ENCODE measurements at regions not wholly inside any gene's neighbourhood (a gene's known extent, or its start where the extent isn't known, plus 50 kb on each side); places are given as distances from the start of the nearest gene placed in this dataset.
"Not testable (repeated sequence)": the region's sequence is repeated elsewhere in the genome, so short reads cannot be mapped to it uniquely, and the experiment has no call there.

GRCh38 chr2:15810477-15811150 is 129.7 kb upstream of the MYCN start:
- DNase-seq = no peak

DNA sequence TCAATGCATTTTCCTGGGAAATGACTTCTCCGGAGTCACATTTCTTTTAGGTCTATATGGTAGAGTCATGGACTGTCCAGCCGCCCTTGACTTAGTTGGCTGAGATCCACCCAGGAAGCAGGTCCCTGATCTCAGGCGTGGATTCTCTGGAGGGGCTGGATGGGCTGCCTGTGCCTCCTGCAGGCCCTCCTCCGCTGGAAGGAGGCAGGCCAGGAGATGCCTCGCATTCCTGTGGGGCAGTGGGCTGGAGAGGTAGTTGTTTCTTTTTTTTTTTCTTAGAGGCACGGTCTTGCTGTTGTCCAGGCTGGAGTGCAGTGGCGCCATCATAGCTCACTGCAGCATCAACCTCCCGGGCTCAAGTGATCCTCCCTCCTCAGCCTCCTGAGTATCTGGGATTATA is 129.0 kb upstream of the MYCN start:
- DNase-seq = no peak

- no peak for DNase-seq
Measured at GRCh38 chr2:15812187-15812780, 128.1 kb upstream of the MYCN start.

DNA sequence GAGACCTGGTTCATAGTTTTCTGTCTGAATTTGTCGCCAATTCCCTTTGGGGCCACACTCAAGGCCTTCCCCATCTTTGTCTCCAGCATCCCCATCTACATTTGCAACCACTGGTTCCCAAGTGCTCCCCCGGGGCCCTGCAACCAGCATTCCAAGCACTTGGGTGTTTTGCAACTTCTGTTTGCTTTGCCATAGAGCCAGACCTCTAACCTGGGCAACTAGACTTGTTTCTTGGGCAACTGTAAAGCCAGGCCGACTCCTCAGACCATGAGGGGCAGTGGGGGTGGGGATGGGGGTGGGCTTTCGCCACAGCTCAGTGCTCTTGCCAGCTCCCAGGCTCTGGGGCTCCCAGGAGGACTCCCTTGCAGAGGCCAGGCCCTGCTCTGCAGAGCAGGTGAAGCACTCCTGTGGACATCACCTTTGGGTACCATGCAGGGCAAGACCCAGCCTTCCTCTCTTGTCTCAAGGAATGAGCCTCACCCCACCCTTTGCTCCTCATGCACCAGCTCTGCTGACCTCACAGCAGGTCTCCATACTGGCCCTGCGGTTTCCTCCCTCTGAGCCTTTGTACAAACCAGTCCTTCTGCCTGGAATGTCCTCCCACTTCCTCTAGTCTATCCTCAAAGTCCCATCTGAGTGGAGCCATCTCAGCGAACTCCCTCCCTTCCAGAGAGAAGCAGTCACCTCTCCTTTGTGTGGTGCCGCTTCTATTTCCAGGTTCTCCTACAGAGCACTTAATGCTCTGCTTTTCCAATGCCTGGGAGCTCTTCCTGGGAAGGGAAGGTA is 126.7 kb upstream of the MYCN start:
- DNase-seq = no peak

DNA sequence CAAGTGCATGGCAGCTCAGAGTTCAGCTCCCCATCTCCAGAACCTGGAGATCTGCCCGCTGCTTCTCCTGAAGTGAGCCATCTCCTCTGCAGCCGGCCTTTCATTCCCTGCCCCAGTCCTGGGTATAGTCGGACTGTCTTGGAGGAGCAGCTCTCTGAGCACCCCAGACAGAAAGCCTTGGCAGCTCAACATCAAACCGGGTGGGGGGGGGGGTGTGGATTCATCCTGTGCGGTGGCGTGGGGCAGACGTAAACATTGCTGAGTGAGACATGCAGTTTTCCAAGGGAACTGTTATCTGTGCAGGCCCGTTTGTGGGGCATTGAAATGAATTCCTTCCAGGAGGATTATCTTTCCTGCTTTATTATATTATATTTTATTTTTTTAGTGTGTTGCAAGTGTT is 125.9 kb upstream of the MYCN start:
- no peak for DNase-seq

GRCh38 chr2:15814946-15815345 is 125.4 kb upstream of the MYCN start:
- DNase-seq = no peak

DNA sequence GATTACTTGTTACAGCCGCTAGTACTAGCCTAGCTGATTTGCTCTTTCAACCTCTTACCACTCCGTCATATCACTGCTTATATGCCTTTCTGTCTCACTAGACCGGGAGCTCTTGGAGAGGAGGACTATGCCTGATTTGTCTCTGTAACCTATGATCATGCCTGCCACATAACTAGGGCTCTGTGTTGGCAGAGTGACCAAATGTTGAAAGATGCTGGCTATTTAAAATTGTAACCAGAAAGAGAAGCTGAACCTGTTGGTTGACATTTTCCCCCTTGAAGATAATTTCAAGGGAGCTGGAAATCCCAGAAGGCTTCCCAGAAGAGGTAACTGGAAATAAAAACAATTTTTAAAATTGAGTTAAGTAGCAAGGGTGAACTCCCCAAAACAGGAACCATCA is 124.1 kb upstream of the MYCN start:
- DNase-seq = no peak

- DNase-seq = no peak
Measured at GRCh38 chr2:15816674-15817406, 123.5 kb upstream of the MYCN start.

- no peak for DNase-seq
Measured at GRCh38 chr2:15817748-15818147, 122.6 kb upstream of the MYCN start.

- DNase-seq = no peak
Measured at GRCh38 chr2:15818318-15818753, 122.0 kb upstream of the MYCN start.

GRCh38 chr2:15818881-15819280 is 121.5 kb upstream of the MYCN start:
- DNase-seq = no peak

DNA sequence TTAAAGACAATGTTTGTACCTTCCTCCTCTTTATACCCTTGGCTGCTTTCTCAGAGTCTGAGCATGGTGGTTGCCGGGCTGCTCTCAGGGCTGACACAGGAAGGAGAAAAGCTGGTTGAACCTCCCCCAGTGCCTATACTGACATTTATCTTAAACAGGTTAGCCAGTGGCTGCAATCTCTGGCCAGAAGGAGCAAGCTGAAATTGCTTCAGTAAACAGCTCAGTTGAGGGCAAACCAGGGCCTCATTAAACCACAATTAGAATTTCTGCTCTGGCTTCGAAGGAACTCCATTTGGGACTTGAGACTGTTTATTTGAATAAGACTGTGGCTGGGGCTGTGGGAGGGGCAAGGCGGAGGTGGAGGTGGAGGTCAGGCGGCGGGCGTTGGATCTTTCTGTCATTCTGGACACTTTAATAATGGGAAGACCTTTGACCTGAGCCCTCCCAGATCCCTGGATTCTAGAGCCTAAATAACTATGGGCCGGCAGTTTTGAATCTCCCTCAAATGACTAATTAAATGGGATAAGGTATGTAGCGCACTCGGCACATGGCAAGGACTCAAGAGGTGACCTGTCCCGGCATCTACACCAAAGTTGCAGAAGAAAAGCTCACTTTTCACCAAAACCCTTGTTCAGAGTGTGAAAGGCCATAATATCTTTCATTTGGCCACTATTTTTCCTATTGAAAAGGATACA is 120.6 kb upstream of the MYCN start:
- DNase-seq = no peak

DNA sequence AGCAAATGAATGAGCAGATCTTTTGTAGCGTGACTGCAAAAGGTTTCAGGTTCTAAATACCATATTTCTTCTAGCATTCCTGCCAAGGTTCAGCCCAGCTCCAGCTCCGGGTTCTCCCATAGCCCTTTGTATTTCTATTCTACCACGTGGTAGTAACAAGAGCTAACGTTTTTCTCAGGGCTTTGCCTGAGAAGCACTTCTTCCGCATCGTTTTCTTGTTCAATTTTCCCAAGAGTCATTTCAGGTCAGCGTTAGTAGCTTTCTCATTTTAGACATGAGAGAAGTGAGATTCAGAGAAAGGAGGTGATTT is 120.1 kb upstream of the MYCN start:
- DNase-seq = no peak

- no peak for DNase-seq
Measured at GRCh38 chr2:15820927-15821326, 119.4 kb upstream of the MYCN start.

DNA sequence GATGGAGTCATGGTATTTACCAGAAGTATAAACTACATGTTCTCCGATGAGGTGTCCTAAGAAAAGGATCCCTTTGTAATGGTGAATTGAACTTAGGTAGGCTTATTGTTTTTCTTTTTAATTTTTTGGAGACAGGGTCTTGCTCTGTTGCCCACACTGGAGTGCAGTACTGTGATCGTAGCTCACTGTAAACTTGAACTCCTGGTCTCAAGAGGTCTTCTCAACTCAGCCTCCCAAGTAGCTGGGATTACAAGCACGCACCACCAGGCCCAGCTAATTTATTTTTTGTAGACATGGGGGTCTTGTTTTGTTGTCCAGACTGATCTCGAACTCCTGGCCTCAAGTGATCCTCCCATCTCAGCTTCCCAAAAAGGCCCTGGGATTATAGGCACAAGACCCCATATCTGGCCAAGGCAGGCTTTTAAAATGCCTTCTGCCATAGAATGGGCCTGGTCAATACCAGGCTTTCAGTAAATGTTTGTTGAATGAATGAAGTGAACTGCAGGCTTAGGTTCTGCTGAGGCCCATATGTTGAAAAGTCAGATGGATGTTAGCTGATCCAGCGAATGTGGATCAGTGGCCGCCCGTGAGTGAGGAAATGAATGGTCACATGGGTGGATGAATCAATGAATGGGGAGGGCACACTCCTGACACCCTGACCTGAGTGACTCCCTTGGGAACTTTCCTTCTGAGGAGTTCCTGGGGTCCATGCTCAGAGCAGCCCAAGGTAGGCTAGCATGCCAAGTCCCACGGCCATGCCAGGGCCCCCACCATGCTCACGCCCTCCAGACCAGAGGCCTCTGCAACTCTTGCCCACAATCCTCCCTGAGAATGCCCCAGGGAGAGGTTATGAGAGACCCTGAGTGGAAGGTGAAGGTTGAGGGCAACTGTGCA is 118.0 kb upstream of the MYCN start:
- DNase-seq = no peak

GRCh38 chr2:15823459-15824396 is 116.6 kb upstream of the MYCN start:
- no peak for DNase-seq

DNA sequence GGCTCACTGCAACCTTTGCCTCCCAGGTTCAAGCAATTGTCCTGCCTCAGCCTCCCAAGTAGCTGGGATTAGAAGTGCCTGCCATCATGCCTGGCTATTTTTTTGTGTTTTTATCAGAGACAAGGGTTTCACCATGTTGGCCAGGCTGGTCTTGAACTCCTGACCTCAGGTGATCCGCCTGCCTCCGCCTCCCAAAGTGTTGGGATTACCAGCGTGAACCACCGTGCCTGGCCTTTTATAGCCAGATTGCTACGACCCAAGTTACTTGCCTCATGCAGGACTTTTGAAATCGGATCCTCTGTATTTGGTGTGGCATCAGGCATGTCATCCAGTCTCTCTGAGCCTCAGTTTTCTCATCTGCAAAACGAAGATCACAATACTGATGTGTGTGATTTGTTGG is 115.9 kb upstream of the MYCN start:
- DNase-seq = not testable (repeated sequence)

- no peak for DNase-seq
Measured at GRCh38 chr2:15825276-15825980, 114.9 kb upstream of the MYCN start.

DNA sequence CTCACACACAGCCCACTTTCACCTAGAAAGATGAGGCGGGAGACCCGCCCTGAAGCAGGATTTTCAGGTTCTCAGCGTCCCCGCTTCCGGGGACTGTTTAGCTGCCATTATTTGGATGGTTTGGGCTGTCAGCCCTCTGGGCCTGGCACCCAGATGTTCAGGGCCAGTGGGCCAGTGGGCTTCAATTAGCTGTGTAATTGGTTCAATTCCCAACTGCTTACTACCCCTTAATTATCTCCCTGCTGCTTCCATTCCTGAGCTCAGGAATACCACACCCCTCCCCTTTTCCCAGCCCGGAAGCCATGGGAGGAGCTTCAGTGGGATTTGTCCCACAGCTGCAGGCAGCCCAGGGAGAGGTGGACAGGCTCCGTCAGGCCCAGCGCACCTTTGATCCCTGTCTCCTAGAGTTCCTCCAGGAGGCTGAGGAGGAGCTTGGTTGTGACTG is 114.1 kb upstream of the MYCN start:
- DNase-seq = no peak

- no peak for DNase-seq
Measured at GRCh38 chr2:15827001-15827400, 113.3 kb upstream of the MYCN start.
